GM04504 (cell line): ENCODE measurements at regions not wholly inside any gene's neighbourhood (a gene's known extent, or its start where the extent isn't known, plus 50 kb on each side); places are given as distances from the start of the nearest gene placed in this dataset.
A peak's percentile ranks its signal among the peaks of the same experiment; 100 is the strongest.

Source experiments
- DNase-seq: peaks from one replicate; pipeline ENCODE4 v3.0.0-alpha.2; 2012; ENCODE audit warnings: low read depth

DNA sequence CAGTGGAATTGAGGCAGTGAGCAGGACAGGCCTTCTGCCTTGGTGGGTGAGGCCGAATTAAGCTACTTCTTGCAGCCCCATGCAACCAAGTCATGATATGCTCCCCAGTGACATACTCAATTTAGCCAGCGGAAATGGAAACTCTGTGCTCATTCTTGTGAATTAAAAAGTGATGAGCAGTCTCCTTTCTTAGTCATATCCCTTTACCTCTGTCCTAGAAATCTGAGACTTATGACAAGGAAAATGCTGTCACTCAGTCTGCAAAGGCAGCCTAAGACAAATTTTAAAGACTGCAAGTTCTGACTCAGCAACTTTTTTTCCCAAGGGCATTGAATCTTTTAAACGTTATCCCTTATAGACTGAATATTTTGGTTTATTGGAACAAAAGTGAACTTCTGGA, 218.2 kb downstream of the SH3BP4 start:
- DNase-seq = peak; percentile 59

DNA sequence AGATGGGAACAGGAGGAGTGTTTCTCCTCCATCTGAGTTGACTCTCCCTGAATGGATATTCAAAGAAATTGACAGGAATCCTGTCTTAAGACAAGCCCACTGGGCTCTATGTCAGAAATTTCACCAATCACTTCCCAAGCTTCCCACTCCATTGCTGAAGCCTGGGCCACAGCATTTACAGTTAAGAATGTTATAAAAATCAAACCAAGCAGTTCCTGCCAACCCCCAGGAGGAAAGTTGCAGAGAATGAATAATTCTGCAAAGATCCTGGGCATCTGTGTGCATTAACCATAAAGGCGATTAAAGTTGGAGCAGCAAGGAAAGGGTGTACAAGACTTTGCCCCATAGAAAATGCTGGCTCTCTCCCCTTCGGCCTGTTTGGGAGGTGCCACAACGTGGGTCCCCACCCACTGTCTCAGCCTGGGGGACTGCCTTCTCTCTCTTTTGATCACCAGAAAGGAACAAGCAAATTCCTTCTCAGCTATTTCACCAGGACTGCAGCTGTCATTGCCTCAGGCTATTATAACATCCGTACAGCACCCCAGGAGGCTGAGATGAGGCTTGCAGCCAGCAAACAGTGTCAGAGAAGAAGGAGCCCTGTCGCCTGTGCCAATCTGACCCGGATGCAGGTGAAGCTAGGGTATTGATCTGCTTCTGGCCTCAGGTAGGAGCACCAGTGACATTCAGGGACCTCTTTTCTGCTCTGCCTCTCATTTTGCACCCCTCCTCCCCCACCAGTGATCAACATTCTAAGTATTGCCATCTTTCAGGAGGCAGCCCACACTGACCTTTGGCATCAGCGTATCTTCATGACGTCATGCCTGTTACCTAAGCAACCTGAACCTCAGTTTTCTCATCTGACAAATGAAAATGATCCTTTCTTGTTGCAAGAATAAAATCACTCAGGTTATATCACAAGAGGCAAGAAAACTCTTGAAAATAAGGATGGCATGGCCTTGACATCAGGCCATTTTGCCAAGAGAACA, 219.0 kb downstream of the SH3BP4 start:
- peak; percentile 81 for DNase-seq

DNA sequence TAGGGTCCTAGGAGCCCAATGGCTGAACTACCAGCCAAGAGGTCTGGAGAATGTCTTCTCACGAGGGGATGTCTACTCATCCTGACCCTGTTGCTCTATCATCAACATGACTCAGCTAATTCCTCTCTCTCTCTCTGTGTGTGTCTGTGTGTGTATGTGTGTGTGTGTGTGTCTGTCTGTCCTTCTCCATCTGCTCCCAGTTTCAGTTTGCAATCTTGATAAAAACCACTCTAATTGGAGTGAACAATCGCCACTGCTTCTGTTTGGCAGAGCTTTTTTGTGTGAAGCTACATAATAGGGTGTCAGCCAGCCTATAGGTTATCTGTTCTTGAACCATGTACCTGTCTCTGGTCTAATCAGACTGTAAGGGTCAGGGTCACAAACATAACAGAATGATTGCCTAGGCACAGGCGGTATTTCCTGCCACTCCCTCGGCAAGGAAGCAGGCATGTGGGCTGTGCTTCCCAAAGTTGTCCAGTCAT, 219.8 kb downstream of the SH3BP4 start:
- peak; percentile 72 for DNase-seq

DNA sequence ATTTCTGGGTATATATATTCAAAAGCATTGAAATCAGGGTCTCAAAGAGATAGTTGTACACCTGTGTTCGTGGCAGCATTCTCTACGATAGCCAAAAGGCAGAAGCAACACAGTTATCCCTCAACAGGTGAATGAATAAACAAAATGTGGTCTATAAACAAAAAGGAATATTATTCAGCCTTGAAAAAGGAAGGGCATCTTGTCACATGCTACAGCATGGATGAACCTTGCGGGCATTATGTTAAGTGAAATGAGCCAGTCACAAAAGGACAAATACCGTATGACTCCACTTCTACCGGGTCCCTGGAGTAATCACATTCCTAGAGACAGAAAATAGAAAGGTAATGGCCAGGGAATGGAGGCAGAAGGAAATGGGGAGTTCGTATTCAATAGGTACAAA, 228.8 kb downstream of the SH3BP4 start:
- no peak for DNase-seq

DNA sequence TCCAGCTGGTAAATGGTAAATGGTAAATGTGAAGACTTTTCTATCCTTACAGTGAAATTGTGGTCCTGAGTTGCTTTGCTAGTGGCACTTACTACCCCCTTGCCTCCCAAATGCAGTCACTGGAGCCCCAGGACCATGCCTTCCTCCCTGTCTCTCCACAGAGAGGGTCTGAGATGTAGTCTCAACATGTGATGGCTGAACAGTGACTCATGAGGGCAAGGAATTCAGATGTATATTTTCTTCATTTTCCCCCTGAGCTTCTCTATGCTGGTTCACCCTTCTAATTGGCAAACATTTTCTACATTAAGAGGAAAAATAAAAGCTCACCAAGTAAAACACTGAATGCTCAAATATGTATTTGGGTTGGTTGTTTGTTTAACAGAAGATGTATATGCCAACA, 232.0 kb downstream of the SH3BP4 start:
- no peak for DNase-seq

DNA sequence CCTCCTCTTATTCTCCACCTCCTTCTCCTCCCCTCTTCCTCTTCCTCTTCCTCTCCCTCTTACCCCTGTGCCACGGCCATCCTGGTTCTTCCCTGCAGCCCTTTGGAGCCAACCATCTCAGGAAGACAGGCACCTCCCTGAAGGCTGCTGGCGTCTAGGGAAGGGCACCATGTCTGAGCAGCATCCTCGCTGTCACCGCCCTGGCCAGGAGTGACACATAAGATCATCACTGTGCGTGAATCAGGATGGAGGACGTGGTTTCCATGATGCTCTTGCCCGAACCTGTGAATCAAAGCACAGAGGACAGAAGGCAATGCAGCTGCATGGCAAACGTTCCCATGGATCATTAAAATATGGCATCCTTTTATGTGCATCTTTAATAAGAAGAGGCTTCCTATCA, 236.0 kb downstream of the SH3BP4 start:
- DNase-seq = no peak

DNA sequence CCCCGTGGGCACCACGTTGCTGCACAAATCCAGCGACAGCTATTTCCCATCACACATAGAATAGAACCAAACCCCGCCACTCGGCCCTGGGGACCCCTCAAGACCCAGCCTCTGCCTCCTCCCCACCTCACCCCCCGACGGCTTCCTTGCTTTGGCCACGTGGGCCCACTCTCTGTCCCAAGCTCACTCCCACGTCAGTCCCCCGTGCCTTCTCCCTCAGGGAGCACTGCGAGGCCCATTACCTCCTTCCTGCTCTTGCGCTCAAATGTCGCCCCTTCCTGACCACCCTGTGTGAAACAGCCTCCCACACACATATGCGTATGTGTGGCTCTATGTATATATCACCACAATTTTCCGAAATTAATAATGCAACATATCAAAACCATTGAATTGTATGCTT, 239.7 kb downstream of the SH3BP4 start:
- no peak for DNase-seq

DNA sequence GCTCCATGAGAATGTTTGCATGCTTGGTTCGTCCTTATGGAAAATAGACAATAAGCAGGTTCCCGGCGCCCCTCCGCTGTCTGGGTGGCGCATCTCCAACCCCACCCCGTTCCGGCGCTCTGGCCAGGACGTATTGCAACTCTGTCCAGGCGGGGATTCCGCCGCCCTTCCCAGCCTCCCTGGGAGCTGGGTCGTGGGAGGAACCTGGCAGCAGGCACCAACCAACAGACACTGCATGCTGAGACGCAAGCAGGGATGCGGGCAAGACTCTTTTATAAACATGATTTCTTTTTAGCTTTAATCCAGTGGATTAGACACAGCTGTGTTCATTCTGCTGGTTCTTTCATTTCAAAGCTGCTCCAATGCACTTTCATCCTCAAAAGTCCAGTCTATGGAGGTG, 240.2 kb downstream of the SH3BP4 start:
- DNase-seq = no peak

DNA sequence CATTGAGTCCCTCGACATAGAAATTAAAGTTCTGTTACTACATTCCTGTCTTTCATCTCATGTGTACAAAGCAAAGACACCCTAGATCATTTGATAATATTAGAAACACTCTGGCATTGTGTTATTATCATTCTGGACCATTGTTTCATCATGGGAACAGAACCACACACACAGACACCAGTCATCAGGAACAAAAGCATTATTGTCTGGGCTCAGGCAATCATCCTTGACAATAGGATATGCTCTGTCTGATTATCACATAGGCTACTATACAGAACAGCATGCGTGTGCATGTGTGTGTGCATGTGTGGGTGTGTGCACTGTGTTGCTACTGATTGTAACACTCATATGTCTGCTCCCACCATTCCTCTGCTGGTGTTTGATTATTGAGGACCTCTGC, 242.5 kb downstream of the SH3BP4 start:
- DNase-seq = no peak

DNA sequence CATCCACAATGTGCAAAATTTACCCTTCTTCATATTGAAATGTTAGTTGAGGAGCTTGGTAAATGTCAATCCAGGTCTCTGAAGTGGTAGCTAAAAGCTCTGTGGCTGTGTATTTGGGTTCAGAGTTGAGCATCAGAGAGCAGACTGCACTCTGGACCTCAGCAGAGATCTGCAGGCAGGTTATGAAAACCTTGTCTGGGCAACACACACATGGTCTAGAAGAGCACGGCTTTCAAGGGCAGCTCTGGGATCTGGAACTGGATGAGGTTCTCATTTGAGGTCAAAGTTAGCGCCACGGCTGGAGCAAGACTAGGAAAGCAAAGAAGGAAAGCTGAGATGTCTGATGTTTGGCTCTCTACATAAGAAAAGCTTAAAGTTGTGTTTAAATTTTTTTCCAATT, 243.0 kb downstream of the SH3BP4 start:
- DNase-seq = no peak

DNA sequence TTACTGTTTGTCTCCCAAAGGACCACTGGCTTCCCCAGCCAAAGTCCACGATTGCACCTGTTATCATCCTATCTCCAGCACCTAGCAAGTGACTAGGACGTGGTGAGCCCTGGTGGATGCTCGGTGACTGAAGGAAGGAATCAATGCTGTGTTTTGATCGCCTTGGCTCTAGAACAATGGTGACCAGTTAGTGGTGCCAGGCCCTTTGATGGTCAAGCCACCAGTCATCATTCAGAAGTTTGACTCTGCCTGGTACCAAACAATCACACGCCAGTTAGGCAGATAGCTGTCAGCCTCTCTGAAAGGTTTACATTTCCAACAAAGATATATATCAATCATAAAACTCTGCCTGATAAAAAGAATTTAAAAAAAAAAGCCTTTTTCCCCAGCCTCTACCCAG, 244.1 kb downstream of the SH3BP4 start:
- DNase-seq = no peak

DNA sequence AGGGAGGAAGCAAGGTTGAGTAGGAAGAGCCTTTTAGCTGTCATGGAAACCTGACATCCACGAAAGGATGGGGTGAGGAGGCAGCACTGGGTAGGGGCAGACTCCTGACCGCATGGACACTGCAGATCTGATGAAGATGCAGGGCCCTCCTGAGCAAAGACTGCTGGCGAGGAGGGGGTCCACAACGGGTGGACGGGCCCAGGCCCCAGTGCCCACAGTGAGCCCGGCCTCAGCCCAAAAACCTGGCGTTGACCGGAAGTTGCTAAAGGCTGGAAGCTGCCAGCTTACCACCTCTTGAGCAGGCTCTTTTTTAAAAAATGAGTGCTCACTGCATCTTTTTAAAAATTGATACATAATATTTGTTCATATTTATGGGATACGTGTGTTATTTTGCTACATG, 247.3 kb downstream of the SH3BP4 start:
- no peak for DNase-seq

DNA sequence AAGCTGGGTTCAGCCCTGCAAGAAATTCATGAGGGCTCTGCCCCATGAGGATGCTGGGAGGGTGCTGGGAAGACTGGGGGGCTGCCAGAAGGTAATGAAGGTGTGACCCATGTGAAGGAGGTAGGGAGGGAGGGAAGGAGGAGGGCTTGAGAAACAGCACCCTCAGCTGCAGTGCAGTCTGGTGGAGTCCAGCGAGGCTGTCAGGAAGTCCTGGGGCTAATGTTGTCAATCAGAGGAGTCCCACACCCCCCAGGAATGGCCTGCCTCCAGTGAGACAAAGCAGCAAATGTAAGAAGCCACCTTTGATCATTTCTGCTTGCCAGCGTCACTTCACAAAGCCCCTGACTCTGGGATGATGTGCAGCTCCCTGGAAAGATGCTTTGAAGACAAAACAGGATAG, 248.4 kb downstream of the SH3BP4 start:
- no peak for DNase-seq

DNA sequence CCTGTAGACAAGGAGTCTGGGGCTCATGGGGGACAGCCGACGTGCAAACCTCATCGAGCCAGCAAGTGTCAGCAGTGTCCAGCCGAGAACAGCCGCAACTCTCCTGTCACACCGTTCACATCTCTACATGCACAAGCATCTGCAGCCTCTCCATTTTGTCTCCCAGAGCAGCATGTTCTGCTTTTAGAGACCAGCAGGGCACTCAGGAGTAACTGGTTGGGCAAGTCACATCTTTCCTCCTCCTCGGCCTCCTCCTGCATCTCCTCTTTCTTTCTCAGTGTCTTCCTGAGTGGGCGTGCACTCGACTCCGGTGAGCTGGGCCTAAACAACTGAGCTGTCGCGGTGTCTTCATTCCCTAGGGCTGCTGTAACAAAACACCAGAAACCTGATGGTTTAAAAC, 249.9 kb downstream of the SH3BP4 start:
- no peak for DNase-seq

DNA sequence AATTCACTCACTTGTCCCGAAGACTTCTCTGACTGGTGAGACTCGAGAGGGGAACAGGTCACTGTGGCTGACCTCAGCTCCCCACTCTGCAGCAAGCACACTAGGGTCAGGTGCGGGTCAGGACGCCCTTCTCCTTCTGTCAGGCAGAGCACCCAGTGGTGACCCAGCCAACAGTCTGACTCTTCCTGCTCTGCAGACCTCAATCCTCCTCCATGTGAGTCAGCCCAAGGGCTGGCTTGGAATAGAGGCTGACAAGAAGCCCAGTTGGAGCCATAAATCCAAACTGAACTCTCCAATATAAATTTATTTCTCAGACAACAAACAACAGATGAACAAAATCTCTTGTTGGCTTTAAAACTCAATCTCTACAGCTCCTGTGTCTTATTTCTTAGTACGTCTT, 253.1 kb downstream of the SH3BP4 start:
- peak; percentile 56 for DNase-seq

DNA sequence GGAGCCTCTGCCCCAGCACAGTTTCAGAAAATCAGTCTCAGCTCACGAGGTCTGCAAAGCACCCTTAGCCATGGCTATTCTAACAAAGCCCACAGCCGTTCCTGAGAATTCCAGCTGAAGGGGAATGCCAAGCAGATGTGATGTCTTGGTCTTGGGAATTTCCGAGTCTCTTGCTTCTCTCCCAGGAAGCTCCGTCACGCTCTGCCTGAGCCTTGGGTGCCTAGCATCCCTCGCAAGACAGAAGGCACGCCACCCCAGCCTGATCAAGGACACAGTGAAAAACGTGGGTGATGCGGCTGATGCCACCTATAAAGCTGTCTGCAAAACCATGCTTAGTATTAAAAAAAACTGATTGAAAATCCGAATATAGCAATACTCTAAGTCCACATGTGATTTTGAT, 254.6 kb downstream of the SH3BP4 start:
- no peak for DNase-seq

DNA sequence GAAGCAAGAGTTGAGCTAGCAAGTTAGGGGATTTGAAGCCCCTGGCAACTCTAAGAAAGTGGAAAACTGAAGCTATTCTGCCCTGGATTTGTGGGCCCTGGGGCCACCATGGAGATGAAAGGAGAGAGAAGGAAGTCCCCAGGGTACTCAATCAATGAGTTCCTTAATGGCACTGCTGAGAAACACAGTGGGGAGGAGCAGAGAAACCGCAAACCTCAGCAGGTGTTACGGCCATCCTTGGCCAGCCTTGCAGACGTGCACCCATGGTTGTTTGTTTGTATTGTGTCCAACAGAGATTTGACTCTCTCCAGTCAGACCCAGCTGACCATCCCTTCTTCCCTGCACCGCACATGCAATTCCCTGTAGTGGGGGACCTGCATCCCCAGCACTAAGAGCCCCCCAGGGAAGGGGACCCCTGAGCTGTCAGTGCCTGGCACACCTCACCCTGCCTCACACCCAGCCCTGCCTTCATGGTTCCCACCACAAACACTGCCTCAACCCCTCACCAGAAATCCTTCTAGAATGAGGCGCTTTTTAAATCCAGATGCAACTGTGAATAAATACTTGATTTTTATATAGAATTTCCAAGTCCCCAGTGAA, 255.3 kb downstream of the SH3BP4 start:
- no peak for DNase-seq

DNA sequence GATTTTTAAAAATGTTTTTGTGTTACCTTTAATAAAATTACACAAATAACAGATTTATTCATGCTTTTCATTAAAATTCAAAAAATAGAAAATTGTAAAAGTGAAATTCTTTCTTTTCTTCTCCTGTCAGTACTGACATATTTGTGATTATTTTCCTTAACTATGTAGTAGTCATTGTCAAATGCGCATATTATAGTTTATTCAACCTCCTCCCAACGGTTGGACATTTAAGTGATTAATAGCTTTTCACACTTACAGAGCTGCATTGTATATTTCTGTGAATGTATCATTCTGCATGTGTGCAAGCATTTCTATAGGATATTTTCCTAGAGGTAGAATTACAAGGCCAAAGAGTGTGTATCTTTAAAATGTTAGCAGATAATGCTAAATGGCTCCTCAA, 259.2 kb downstream of the SH3BP4 start:
- no peak for DNase-seq

DNA sequence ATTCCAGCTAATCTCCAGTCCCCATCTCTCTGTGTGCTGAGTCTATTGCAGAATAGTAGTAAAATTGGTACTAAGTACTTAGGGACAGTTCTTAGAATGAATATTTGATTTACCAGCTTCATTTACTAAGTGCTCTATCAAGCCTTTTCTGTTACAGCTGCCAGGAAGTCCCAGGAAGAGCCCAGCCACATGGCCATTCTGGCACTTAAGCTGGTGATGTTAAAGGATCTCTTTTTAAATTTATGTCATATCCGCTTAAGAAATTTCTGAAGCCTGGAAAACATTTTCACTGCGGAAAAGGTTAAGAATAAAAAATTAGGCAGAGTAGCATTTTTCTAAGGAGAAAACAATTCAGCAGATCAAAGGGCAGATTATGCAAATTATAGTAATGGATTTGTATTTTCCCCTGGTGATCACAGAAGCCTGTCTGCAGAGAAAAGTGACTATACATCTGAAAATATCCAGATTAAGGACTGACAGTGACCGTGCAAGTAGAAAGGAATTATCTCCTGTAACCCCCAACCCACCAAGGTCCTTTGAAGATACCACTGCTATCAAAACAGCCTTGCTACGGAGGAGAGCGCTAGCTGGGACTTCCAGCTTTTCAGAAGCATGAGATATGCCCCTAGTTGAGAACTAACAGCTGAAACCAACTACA, 260.8 kb downstream of the SH3BP4 start:
- no peak for DNase-seq

DNA sequence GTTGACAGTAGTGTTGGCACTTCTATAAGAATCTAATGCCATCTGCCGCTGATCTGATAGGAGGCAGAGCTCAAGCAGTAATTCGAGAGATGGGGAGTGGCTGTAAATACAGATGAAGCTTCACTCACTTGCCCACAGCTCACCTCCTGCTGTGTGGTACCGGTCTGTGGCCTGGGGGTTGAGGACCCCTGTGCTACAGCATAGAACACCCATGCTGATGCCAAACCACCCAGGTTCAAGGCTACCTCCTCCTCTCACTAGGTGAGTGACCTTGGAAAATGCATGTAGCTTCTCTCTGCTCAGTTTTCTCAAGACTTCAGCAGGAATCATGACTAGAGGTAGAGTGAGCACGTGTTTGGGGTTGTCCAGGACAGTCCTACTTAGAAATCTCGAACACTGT, 263.4 kb downstream of the SH3BP4 start:
- DNase-seq = no peak

DNA sequence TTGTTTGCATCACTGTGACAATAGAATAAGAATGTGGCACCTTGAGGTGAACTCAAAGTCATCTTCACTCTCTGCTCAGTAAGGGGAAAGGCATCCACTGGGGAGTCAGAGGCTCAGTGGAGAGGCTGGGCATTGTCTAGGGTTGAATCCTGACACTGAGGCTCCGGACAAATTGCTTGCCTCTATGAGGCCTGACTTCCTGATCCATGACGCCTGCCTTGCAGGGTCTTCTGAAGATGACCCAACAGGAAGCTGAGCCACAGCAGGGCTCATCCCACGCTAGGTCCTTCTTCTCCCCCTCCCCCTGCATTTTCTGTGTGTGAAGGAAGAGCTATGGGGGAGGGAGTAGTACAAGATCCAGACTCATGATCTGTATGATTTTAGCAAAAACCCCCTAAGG, 265.1 kb downstream of the SH3BP4 start:
- DNase-seq = no peak

DNA sequence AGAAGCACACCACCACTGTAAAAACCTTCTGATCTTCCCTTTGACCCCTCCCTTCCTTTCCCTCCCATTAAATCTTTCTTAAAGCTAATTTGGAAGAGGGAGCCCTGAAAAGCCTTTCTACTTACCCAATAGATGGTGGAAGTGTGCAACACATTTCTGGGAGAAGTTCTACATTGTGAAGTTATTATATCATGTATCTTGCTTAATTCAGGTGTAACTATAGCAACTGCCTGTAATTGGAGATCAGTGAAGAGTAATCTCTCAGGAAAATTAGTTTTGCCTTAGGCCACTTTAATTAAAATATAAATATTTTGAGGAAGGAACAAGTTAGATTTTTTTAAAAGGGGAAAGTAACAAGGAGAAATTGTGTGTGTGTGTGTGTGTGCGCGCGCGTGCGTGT, 266.0 kb downstream of the SH3BP4 start:
- no peak for DNase-seq

DNA sequence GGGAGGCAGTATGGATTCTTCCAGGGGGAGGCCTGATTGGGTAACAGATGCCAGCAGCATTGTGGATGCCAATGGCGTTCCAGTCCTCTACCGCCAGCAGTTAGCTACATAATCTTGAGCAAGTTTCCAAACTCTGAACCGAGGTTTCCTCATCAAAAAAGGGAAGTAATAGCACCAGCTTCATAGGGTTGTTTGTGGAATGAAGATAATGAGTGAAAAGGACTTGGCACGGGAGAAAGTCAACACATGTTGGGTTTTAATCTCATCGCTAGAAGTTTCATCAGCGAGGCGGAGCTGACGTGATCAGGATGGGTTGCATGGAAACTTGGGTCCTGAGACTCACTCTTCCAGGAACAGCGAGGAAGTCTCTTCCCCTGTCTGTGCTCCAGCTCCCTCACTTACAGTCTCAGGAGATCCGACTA, 266.7 kb downstream of the SH3BP4 start:
- DNase-seq = peak; percentile 24
